ENCODE measurements at regions not wholly inside any gene's neighbourhood (a gene's known extent, or its start where the extent isn't known, plus 50 kb on each side); places are given as distances from the start of the nearest gene placed in this dataset.

DNA sequence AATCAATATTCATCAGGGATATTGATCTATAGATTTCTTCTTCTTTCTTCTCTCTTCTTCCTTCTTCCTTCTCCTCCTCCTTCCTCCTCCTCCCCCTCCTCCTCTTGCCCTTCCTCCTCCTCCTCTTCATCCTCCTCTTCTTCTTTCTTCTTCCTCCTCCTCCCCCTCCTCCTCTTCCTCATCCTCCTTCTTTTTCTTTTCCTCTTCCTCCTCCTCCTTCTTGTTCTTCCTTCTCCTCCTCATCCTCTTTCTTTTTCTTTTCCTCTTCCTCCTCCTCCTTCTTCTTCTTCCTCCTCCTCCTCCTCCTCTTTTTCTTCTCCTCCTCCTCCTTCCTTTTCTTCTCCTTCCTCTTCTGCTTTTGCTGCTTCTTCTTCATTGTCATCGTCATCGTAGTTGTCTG, 52.4 kb upstream of the SERINC1 start:
- ATAC-seq, result no peak
- no peak for DNase-seq (ENCODE audit: low spot score)

GRCh38 chr6:122530440-122531046, 58.9 kb upstream of the SERINC1 start:
- ATAC-seq, result peak; percentile 100
- DNase-seq (ENCODE audit: low spot score), result peak; percentile 49

DNA sequence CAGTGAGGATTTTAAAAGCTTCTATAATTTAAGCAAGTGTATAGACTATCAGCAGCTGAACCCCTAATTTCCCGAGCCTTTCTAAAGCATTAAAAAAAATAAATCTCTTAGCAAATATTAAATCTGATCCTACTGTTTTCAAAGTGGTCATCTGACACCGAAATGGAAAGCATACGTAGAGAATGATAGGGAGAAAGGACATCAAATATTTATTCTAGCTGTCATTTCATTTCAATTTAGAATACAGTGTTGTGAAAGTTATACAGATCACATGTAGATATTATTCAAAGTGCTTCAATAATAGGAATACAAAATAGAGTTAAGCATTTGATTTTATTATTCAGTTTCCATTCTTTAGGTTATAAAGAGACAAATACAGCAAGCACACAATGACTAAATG, 61.9 kb upstream of the PKIB start:
- DNase-seq (ENCODE audit: low spot score), result no peak
- no peak for ATAC-seq

DNA sequence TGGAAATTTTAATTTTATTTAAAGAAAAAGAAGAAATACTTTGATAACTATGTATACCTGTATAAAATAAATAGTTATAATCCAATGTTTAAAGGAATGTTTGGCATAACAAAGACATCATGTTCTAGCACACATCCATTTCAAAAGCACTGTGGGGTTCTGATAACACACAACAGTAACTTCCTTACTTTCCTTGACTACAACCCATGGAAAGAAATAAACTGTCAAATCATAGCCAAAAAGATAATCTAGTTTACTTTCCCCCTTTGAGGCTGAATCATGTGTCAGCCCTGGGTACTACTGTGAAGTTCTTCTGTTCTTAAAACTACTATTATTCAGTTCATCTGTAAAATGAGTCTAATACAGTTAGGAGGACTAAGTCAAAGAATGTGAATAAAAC, 61.4 kb upstream of the PKIB start:
- no peak for DNase-seq (ENCODE audit: low spot score)
- no peak for ATAC-seq

- DNase-seq (ENCODE audit: low spot score) (no peak), ATAC-seq (no peak)
These were observed 56.5 kb upstream of the PKIB start for GRCh38 chr6:122553697-122554096.

DNA sequence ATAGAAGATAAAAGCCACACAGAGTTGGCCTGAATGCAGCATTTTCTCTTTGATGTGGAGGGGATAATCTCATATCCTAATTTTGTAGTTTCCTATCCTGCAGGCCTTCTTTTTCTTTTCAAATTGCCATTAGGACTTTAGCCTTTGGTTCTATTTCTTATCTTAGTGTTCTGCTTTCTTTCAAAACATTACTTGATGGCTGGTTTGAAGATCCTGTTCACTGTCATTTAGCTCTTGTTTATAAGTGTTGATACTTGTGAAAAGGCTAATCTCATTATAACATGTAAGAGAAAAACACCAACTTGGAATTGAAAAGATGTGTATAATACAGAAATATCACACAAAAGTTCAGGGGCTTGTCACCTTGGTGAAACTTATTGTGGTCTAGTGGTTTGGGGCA, 54.6 kb upstream of the PKIB start:
- DNase-seq (ENCODE audit: low spot score) (no peak), ATAC-seq (no peak)

- ATAC-seq (no peak), DNase-seq (ENCODE audit: low spot score) (no peak)
These were observed 52.1 kb upstream of the PKIB start for GRCh38 chr6:122558080-122558479.
